T-helper 2 cell treated with Interferon-gamma antibody and Interleukin-4, amounts not matched to agents 5 μg/mL and 100 μg/mL, for 36 hours (primary cell): ENCODE measurements at regions not wholly inside any gene's neighbourhood (a gene's known extent, or its start where the extent isn't known, plus 50 kb on each side); places are given as distances from the start of the nearest gene placed in this dataset.

Source experiments
- DNase-seq: peaks from one replicate; pipeline ENCODE4 v3.0.0; 2021; ENCODE audit warnings: low spot score
- H3K27ac Mint-ChIP-seq: one replicate; pipeline ENCODE4 v1.8.0; 2021; ENCODE audit warnings: mild to moderate bottlenecking, mixed read lengths
- H3K27me3 Mint-ChIP-seq: one replicate; pipeline ENCODE4 v1.8.0; 2021; ENCODE audit warnings: low read depth, mixed read lengths
- H3K36me3 Mint-ChIP-seq: one replicate; pipeline ENCODE4 v1.8.0; 2021; ENCODE audit warnings: low read depth, mixed read lengths
- H3K4me1 Mint-ChIP-seq: one replicate; pipeline ENCODE4 v1.8.0; 2021; ENCODE audit warnings: low read depth, mixed read lengths
- H3K4me3 Mint-ChIP-seq: one replicate; pipeline ENCODE4 v1.8.0; 2022; ENCODE audit warnings: mild to moderate bottlenecking, moderate library complexity, mixed read lengths
- H3K9me3 Mint-ChIP-seq: one replicate; pipeline ENCODE4 v1.8.0; 2021; ENCODE audit warnings: mixed read lengths

- peaks cover 9% of the 10 kb centered on the region for H3K27me3 Mint-ChIP-seq
- H3K27ac Mint-ChIP-seq: no peak overlapping the region
- no peaks in the 10 kb centered on the region for H3K36me3 Mint-ChIP-seq
- no peaks in the 10 kb centered on the region for H3K9me3 Mint-ChIP-seq
- H3K4me1 Mint-ChIP-seq: peaks cover 9% of the 10 kb centered on the region
- no peak overlapping the region for H3K4me3 Mint-ChIP-seq
- no peak for DNase-seq
Observed at GRCh38 chr17:65290616-65291015, 153.4 kb downstream of the RGS9 start.

GRCh38 chr17:65290056-65290455 lies 152.9 kb downstream of the RGS9 start:
- H3K4me3 Mint-ChIP-seq: no peak overlapping the region
- DNase-seq: no peak
- H3K36me3 Mint-ChIP-seq: no peaks in the 10 kb centered on the region
- H3K27me3 Mint-ChIP-seq: peaks cover 9% of the 10 kb centered on the region
- H3K27ac Mint-ChIP-seq: no peak overlapping the region
- no peaks in the 10 kb centered on the region for H3K9me3 Mint-ChIP-seq
- peaks cover 13% of the 10 kb centered on the region for H3K4me1 Mint-ChIP-seq

- Mint-ChIP-seq H3K4me1 (peaks cover 11% of the 10 kb centered on the region), H3K27ac (no peak overlapping the region), H3K4me3 (no peak overlapping the region), H3K27me3 (peaks cover 9% of the 10 kb centered on the region), H3K9me3 (no peaks in the 10 kb centered on the region), H3K36me3 (no peaks in the 10 kb centered on the region)
- no peak for DNase-seq
Observed at GRCh38 chr17:65287040-65287439, 149.9 kb downstream of the RGS9 start.

GRCh38 chr17:65283704-65284103 lies 146.5 kb downstream of the RGS9 start:
- Mint-ChIP-seq H3K36me3 (no peaks in the 10 kb centered on the region), H3K4me3 (no peak overlapping the region), H3K27me3 (peaks cover 14% of the 10 kb centered on the region), H3K9me3 (no peaks in the 10 kb centered on the region), H3K27ac (no peak overlapping the region), H3K4me1 (peaks cover 5% of the 10 kb centered on the region)
- DNase-seq: no peak

- H3K27me3 Mint-ChIP-seq: peaks cover 27% of the 10 kb centered on the region
- no peak overlapping the region for H3K27ac Mint-ChIP-seq
- no peak overlapping the region for H3K4me3 Mint-ChIP-seq
- no peaks in the 10 kb centered on the region for H3K9me3 Mint-ChIP-seq
- no peaks in the 10 kb centered on the region for H3K36me3 Mint-ChIP-seq
- no peak for DNase-seq
- H3K4me1 Mint-ChIP-seq: peaks cover 17% of the 10 kb centered on the region
Observed at GRCh38 chr17:65279456-65279855, 142.3 kb downstream of the RGS9 start.

GRCh38 chr17:65278820-65279184 lies 141.6 kb downstream of the RGS9 start:
- Mint-ChIP-seq H3K9me3 (no peaks in the 10 kb centered on the region), H3K4me3 (no peak overlapping the region), H3K36me3 (no peaks in the 10 kb centered on the region), H3K27me3 (peaks cover 27% of the 10 kb centered on the region), H3K27ac (no peak overlapping the region), H3K4me1 (peaks cover 17% of the 10 kb centered on the region)
- no peak for DNase-seq

- DNase-seq: no peak
- Mint-ChIP-seq H3K4me1 (peaks cover 17% of the 10 kb centered on the region), H3K4me3 (peak overlapping the region; percentile 37), H3K9me3 (no peaks in the 10 kb centered on the region), H3K36me3 (no peaks in the 10 kb centered on the region), H3K27ac (no peak overlapping the region), H3K27me3 (peaks cover 27% of the 10 kb centered on the region)
Observed at GRCh38 chr17:65278050-65278819, 141.1 kb downstream of the RGS9 start.

- no peak for DNase-seq
- H3K36me3 Mint-ChIP-seq: no peaks in the 10 kb centered on the region
- no peaks in the 10 kb centered on the region for H3K9me3 Mint-ChIP-seq
- peaks cover 25% of the 10 kb centered on the region for H3K27me3 Mint-ChIP-seq
- no peak overlapping the region for H3K27ac Mint-ChIP-seq
- H3K4me1 Mint-ChIP-seq: peaks cover 18% of the 10 kb centered on the region
- H3K4me3 Mint-ChIP-seq: peak overlapping the region; percentile 23
Observed at GRCh38 chr17:65277576-65277975, 140.4 kb downstream of the RGS9 start.
